ENCODE measurements at regions not wholly inside any gene's neighbourhood (a gene's known extent, or its start where the extent isn't known, plus 50 kb on each side); places are given as distances from the start of the nearest gene placed in this dataset.

DNA sequence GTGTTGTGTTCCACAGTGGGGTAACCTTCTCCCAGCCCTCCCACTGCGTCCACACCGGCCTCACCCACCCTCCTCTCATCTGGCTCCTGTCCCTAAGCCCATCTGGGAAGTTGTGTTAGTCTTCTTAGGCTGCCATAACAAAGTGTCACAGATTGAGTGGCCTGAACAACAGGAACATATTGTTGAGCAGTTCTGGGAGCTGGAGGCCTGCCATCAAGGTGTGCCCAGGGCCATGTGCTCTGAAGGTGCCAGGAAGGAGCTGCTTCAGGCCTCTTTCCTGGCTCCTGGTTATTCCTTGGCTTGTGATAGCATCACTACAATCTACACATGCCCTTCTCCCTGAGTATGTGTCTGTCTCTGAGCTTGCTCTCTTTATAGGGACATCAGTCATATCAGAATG, 327.6 kb upstream of the COBL start:
- TF ChIP-seq, protein P1, sequence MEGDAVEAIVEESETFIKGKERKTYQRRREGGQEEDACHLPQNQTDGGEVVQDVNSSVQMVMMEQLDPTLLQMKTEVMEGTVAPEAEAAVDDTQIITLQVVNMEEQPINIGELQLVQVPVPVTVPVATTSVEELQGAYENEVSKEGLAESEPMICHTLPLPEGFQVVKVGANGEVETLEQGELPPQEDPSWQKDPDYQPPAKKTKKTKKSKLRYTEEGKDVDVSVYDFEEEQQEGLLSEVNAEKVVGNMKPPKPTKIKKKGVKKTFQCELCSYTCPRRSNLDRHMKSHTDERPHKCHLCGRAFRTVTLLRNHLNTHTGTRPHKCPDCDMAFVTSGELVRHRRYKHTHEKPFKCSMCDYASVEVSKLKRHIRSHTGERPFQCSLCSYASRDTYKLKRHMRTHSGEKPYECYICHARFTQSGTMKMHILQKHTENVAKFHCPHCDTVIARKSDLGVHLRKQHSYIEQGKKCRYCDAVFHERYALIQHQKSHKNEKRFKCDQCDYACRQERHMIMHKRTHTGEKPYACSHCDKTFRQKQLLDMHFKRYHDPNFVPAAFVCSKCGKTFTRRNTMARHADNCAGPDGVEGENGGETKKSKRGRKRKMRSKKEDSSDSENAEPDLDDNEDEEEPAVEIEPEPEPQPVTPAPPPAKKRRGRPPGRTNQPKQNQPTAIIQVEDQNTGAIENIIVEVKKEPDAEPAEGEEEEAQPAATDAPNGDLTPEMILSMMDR (IDR thresholded peaks at IDR 0.05) = no peak
- TF ChIP-seq POLR2AphosphoS5 (IDR thresholded peaks at IDR 0.05) = no peak
- TF ChIP-seq POLR2A (IDR thresholded peaks at IDR 0.05) = no peak
